Activated CD8-positive, alpha-beta memory T cell treated with anti-CD3 and anti-CD28 coated beads for 36 hours (primary cell): ENCODE measurements at regions not wholly inside any gene's neighbourhood (a gene's known extent, or its start where the extent isn't known, plus 50 kb on each side); places are given as distances from the start of the nearest gene placed in this dataset.
"Not testable (repeated sequence)": the region's sequence is repeated elsewhere in the genome, so short reads cannot be mapped to it uniquely, and the experiment has no call there.

Experiments
- CTCF ChIA-PET: fragments of 350-600 bp; sonication (Branson Sonifier 250); formaldehyde crosslinking; loops from one replicate; lab custom pipeline; 2021; ENCODE audit warnings: antibody characterized with exemption; lab: Charles Lee
- POLR2A ChIA-PET: fragments of 350-600 bp; sonication (Branson Sonifier 250); formaldehyde crosslinking; loops from one replicate; lab custom pipeline; 2021; ENCODE audit warnings: antibody characterized with exemption; lab: Charles Lee

DNA sequence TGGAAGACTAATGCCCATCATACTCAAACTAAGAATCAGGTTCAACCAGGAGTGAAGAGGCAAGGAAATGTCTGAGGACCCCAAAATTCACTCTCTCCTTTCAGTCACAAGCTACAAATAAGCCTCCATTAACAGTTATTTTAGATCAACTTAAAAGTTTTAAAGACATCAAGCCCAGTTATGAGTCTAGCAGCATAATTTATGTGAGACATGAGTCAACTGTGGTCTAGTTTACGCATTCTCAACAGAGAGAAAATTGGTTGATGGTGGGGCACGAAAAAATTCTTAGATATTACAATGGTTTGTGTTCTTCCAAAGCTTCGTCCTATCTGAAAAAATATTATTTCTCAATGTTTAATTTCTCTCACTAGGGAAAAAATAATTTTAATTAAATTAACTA lies 204.9 kb upstream of the NT5E start:
- ChIA-PET POLR2A (no interaction called here), CTCF (no interaction called here)

DNA sequence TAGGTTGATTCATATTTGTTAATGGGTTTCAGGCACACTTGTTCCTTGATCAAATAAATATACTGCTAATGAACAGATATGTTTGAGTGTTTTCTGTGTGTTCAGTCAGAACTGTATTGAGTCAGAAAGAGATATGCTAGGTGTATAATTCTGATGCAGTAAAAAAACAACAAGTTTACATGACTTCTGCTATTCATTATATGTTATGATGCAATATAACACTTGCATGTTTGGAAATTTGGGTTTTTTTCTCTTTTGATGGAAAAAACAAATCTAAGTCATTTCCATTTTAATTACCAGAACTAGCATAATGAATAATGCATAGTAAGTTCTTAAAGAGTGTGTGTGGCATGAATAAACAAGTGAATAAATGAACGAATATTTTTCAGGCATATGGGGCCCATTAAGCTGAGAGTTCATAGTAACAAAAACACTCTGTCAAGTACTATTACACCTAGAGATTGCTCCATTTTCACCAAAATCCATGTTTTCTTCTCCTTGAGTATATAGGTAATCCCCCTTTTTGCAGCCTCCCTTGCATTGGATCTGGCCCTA lies 208.3 kb upstream of the NT5E start:
- CTCF ChIA-PET = no interaction called here
- POLR2A ChIA-PET = no interaction called here

DNA sequence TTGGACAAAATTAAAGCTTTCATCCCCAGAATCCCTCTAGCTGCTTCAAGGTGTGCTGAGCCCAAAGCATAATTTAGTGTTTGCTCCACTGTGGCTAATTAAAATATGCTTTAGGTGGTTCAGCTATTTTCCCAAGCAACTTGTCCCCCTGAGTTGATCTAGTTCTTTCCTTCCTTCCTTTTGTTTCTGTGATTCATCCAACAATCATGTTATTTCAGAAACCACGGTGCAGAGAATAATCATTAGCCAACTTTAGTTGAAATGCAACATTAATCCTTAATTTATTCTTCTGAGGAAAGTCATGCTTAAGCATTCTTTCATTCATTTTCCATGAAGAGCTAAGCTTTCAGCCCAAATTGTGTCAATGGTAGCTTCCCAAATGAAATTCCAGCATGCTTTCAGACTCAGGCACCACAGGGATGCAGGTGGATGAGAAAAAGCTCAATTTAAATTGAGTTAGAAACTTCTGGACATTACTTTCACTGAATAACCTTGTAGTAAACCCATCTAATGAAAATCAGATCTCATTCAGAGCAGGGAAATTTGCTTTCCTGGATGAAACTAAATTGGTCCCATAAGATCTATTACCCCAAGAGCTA lies 209.0 kb upstream of the NT5E start:
- ChIA-PET CTCF (no interaction called here), POLR2A (no interaction called here)

DNA sequence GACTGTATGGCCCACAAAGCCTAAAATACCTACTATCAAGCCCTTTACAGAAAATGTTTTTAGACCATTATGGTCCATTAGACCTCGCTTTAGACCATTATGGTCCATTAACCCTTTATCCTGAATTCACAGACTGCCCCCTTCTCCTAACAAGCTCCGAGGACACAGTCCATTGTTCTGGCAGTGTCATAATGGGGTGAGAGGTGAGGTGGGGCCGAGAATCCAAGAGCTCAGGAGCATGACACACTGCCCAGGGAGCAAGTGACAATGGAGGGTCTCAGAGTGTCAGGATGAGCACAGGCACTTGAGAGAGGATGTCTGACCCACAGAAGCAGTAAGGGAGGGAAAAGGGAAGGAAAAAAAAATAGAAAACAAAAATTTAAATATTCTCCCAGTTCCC lies 212.4 kb upstream of the NT5E start:
- POLR2A ChIA-PET = no interaction called here

DNA sequence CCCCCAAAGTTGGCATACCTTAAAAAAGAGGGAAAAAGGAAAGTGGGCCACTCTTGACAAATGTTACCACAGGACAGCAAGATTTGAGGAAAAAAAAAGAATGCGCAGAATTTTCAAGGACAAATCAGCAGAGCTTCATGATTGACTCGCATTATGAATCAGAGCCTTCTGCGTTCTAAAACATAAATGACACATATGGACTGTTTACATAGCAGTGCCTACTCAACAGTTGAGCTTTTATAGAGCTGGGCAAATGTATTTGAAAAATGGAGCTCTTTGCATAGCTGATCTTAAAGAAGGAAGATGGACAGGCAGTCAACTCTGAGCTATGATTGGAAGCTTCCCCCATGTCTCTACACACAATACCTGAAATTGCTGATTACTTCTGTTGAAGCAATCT lies 213.2 kb upstream of the NT5E start:
- POLR2A ChIA-PET = no interaction called here
- CTCF ChIA-PET = no interaction called here

More for the DNA sequence above, 212.4 kb upstream of the NT5E start:
- CTCF ChIA-PET = no interaction called here

DNA sequence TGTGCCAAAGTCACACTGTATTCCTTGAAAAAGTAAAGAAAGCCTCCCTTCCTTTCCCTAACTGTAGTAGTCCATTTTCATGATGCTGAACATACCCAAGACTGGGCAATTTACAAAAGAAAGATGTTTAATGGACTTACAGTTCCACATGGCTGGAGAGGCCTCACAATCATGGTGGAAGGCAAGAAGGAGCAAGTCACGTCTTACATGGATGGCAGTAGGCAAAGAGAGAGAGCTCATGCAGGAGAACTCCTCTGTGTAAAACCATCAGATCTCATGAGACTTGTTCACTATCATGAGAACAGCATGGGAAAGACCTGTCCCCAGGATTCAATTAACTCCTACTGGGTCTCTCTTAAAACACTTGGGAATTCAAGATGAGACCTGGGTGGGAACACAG lies 222.5 kb upstream of the NT5E start:
- POLR2A ChIA-PET, CTCF ChIA-PET: not testable (repeated sequence)

DNA sequence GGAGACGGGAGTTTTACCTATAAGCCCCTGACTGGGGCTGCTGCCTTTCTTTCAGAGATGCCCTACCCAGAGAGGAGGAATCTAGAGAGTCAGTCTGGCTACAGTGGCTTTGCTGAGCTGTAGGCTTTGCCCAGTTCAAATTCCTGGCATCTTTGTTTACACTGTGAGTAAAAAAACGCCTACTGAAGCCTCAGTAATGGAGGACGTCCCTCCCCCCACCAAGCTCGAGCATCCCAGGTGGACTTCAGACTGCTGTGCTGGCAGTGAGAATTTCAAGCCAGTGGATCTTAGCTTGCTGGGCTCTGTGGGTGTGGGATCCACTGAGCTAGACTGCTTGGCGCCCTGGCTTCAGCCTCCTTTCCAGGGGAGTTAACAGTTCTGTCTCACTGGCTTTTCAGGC lies 237.1 kb upstream of the NT5E start:
- POLR2A ChIA-PET, CTCF ChIA-PET: not testable (repeated sequence)

DNA sequence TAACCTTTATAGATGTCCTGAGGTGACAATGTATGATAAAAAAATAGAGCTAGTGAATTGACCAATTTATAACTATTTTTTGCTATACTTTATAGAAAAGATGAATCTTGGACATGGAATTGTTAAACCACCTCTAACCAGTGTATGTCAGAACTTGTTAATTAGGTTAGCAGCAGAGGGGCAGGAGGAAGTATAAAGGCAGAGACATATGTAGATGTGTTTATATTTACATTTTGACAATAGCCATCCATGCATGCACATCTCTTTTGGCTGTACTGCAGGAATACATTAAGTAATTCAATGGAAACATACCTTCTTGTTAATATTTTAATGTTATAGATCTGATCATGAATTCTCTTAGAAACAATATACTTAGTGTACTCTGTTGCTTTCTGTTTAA lies 254.6 kb upstream of the NT5E start:
- CTCF ChIA-PET = no interaction called here
- POLR2A ChIA-PET = no interaction called here

DNA sequence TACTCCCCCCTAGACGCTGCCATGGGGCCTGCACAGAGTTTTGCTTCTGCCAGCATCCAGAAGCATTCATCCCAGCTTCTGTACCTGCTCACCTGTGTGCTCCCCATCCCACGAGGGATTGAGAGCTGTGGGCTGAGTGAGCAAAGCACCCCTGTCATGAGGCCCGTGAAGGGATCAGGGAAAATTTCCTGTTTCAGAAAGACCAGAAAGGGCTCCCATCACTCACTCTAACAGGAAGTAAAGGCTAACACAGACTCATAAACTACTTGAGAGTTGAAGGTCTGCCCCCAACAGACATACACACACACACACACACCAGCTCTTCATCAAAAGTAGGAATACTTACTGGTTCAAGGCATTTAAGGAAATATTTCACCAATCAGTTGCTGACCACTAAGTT lies 256.5 kb upstream of the NT5E start:
- CTCF ChIA-PET = no interaction called here
- POLR2A ChIA-PET = no interaction called here

DNA sequence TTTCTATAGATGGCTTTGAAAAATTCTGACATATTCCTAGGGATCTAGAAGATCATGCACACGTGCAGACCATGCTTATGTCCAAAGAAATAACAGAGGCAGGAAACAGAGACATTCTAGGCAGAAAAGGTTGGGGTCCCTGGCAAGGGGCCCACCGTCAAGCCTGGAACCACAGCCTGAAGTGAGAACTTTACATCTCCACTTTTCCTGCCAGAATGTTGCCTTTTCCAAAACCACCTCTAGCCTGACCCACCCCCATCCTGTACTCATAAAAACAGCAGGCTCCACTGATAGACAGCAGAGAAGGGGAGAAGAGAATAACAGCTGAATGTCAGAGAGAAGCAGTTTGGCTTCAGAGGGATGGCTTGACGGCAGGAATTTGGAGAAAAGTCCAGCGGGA lies 257.3 kb upstream of the NT5E start:
- CTCF ChIA-PET = no interaction called here
- POLR2A ChIA-PET = no interaction called here

DNA sequence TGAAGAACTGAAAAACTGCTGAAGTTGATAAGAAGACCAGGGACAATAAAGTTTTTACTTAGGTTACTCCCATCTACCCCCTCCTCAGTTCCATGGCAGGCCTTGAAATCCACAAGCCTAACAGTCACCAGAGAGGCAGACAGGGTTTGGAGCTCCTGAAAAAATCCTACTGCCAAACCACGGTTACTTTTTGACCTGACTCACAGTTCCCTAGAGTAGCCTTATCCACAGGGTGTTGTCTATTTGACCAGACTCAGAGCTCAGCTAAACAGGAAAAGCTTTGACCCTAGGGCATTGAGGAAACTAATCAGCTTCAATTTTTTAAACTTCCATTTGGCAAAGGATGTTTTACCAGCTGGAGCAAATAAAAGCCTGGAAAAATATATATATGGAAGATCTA lies 257.7 kb upstream of the NT5E start:
- POLR2A ChIA-PET = no interaction called here
- CTCF ChIA-PET = no interaction called here

DNA sequence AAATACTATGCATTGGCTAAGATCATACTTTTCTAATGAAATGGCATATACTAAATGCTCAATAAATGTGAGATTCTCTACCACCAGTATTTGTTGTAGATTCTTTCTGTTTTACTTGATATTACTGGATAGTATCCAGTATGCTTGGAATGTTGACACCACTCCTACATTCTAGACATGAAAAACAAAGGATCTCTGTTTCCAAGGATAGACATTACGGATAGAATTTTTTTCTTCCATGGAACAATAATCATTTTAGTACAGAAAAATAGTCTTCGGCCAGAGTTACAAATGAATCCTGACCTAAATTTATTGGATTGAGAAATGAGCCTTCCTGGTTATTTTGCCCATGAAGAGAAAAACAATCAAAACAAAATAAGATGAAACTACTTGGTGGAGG lies 258.2 kb upstream of the NT5E start:
- CTCF ChIA-PET = no interaction called here
- POLR2A ChIA-PET = no interaction called here

DNA sequence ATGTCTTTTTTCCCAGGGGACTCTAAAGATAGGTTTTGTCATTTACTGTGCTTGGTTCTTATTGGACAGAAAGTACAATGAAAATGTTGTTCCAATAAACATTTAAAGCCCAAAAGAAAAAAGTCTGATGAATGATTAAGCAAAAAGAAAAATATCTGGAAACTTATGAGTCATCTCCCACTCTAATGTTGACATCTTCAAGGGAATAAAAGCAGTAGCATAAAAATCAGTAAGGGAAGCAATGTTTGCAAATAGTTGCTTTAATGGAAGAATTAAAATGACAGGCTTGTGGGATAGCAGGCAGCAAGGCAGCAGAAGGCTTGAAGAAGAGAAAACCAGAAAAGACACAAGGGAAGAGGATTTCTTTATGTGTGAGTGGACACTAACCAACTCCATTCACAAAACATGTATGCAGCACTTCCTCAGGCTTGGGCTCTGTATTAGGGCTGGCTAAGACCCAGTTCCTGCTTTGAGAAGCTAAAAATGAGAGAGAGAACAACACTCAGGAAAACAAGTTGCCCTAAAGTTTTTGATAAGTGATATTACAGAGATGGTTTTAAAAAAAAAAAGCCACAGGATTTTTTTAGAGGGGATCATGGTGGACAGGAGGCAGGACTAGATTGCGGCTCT lies 263.2 kb upstream of the NT5E start:
- ChIA-PET CTCF (no interaction called here), POLR2A (no interaction called here)

DNA sequence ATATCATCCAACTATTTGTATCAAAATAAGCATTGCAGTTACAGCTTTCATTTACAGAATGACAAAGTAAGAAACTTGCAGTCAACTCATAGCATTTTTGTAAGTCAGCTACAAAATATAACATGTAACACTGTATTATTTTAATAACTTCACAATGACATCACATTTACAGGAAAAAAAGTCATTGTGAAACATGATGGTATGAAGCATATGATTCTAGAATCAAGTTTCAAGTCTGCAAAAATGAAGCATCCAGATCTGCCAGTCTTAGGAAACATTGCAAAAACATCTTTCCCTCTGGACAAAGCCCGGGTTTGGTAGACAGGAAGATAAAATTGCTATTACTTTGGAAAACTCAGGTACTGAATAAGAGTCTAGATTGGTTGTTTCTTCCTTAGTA lies 263.9 kb upstream of the NT5E start:
- CTCF ChIA-PET = no interaction called here
- POLR2A ChIA-PET = no interaction called here

DNA sequence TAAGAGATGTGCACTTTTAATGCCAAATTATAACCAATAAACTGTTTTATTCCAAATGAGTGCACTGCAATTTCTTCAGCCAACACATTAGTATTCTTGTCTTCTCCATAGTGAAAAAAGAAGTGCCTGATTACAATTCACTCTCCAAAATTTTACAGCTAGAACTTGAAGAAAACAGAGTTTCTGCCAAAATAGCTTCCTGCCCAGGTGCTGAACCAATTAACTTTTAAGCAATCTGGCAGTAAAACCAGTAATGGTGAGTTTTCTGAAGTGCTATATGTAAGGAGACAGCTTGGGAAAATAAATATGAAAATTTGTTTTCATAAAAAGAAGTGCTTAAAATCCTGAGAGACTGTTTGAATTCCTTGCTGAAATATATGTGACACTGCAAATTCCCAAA lies 266.0 kb upstream of the NT5E start:
- CTCF ChIA-PET = no interaction called here
- POLR2A ChIA-PET = no interaction called here

DNA sequence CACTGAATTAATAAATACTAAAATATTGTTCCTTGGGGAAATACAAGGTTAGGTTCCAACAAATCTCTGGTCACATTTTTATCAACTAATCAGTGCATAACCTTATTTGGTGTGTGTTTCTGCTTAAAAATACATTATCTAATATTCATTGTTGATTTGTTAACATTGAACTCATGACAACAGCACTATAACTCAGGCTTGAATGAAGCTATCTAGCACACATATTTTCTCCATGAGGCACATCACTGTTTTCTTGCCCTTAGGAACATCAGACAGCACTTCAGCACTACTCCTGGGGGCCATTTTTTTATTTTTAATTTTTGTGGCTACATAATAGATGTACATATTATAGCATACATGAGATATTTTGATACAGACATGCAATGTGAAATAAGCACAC lies 277.2 kb upstream of the NT5E start:
- CTCF ChIA-PET = no interaction called here
- POLR2A ChIA-PET = no interaction called here

DNA sequence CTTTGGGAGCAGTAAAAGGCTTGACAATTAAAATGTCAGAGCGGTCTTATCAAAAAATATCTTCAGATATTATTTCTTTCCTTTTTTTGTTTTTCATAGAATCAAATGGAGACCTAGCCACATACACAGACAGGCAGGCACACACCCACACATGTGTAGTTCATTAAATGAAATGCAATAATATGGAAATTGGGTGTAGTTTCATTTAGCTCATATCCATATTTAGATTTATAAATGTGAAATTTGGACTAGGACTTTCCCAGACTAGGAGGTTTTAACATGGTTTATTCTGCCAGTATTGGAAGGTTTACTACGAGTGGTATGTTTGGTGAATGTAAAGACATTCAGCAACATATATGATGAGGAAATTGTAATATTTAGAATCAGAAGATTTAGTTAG lies 277.7 kb upstream of the NT5E start:
- ChIA-PET CTCF (no interaction called here), POLR2A (no interaction called here)

DNA sequence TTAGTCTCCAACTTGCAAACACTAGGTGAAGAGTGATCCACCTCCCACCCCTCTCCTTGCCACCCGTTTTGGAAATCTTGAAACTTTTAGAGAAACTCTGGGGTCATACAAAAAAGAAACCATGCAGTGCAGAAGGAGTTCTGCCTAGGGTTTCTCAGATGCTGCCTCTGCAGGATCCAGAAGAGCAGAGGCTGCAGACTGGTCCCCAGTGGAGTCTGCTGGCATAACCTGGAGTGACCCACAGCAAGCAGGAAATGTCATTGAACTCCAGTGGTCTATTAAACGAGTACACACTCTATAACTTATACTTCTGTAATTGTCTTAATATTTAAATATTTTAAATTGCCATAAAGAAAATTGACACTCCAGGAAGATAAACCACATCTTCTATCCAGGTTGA lies 280.7 kb upstream of the NT5E start:
- POLR2A ChIA-PET = no interaction called here
- CTCF ChIA-PET = no interaction called here

DNA sequence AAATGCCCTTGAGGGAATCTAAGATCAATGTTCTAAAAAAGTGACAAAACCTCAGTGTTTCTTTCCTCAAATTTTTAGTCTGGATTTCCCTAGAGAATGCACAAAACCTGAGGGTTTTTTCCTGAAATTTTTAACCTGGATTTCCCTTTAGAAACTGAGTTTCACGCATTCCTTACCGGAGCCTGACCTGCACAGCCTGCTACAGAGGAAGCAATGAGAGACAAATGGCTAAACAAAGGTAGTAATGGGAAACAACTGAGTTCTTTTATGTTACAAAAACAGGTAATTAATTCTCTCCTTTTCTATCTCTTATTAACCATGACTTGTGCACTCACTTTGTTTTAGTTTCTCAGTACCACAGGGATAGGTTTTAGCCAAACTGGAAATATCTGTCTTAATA lies 281.7 kb upstream of the NT5E start:
- CTCF ChIA-PET = no interaction called here
- POLR2A ChIA-PET = no interaction called here

DNA sequence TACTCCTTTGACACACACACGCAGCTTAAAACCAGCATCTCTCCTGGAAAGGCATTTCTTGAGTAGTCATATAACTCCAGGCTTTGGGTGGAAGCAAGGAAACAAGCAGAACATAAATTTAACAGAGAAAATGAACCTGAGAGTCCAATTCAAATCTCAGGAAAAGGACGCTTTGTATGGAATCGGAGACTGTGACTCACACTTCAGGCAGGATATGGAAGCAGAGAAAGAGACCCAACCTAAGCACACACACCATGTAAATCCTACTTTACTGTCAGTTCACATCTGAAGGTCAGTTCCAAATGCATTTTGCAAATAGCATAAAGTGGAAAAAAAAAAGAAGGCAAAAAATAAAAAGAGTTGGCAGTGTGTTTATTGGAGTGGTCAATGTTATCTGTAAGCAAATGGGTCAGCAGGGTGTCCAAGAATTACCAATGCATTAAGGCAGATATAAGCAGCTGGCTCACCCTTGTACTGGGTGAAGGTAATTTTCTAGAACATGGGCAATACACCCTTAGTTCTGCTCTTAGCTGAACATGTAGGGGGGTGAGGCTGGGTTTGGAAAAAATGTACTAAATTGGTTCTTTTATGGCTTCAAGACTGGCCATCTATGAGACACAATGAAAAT lies 283.7 kb upstream of the NT5E start:
- ChIA-PET POLR2A (no interaction called here), CTCF (no interaction called here)
